GM23338 (cell line): ENCODE measurements at regions not wholly inside any gene's neighbourhood (a gene's known extent, or its start where the extent isn't known, plus 50 kb on each side); places are given as distances from the start of the nearest gene placed in this dataset.

Source experiments
- ATAC-seq: fragments of 200-7000 bp; cut with Tn5 transposase; 3 replicates; pipeline ENCODE4 v1.9.1; 2020
- DNase-seq: peaks from one replicate; pipeline ENCODE4 v3.0.0-alpha.2; 2015; ENCODE audit warnings: low spot score
- H2AFZ ChIP-seq: fragments of 200-600 bp; sonication (generic); 2 replicates; pipeline ENCODE4 v1.8.0; 2016; ENCODE audit warnings: antibody characterized with exemption, mild to moderate bottlenecking, moderate library complexity
- H3F3A ChIP-seq: fragments of 200-600 bp; sonication (generic); replicated peaks from 2 replicates; pipeline ENCODE4 v1.8.0; 2017; ENCODE audit warnings: antibody characterized with exemption, mixed run types, low read depth
- H3K27ac ChIP-seq: fragments of 200-600 bp; sonication (generic); 2 replicates; pipeline ENCODE4 v1.6.1; 2016; ENCODE audit warnings: low read depth
- H3K27me3 ChIP-seq: fragments of 200-600 bp; sonication (generic); 2 replicates; pipeline ENCODE4 v1.8.0; 2016; ENCODE audit warnings: mild to moderate bottlenecking, mixed run types, moderate library complexity; ENCODE audit not compliant: insufficient read depth
- H3K36me3 ChIP-seq: fragments of 200-600 bp; sonication (generic); 2 replicates; pipeline ENCODE4 v1.8.0; 2016; ENCODE audit warnings: mild to moderate bottlenecking; ENCODE audit not compliant: insufficient read depth
- H3K4me1 ChIP-seq: fragments of 200-600 bp; sonication (generic); 2 replicates; pipeline ENCODE4 v1.8.0; 2016; ENCODE audit warnings: mild to moderate bottlenecking, moderate library complexity; ENCODE audit not compliant: insufficient read depth
- H3K4me2 ChIP-seq: fragments of 200-600 bp; sonication (generic); 2 replicates; pipeline ENCODE4 v1.7.1; 2017; ENCODE audit warnings: mixed run types
- H3K4me3 ChIP-seq: fragments of 200-600 bp; sonication (generic); 2 replicates; pipeline ENCODE4 v1.6.1; 2016; ENCODE audit warnings: mixed run types
- H3K79me2 ChIP-seq: fragments of 200-600 bp; sonication (generic); replicated peaks from 2 replicates; pipeline ENCODE4 v1.8.0; 2017; ENCODE audit warnings: mild to moderate bottlenecking; ENCODE audit not compliant: insufficient read depth
- H3K9me2 ChIP-seq: fragments of 200-600 bp; sonication (generic); 2 replicates; pipeline ENCODE4 v1.8.0; 2017; ENCODE audit not compliant: insufficient read depth
- H4K20me1 ChIP-seq: fragments of 200-600 bp; sonication (generic); replicated peaks from 2 replicates; pipeline ENCODE4 v1.8.0; 2017; ENCODE audit warnings: mild to moderate bottlenecking; ENCODE audit not compliant: insufficient read depth
- H3K27ac Mint-ChIP-seq: 2 replicates; pipeline ENCODE4 v1.8.0; 2020; ENCODE audit warnings: inconsistent platforms, mild to moderate bottlenecking, moderate library complexity, mixed read lengths
- H3K27me3 Mint-ChIP-seq: 3 replicates; pipeline ENCODE4 v1.8.0; 2022; ENCODE audit warnings: low read depth, mild to moderate bottlenecking, moderate library complexity, mixed read lengths, inconsistent platforms; ENCODE audit not compliant: insufficient read depth, poor library complexity
- H3K36me3 Mint-ChIP-seq: 3 replicates; pipeline ENCODE4 v1.8.0; 2021; ENCODE audit warnings: low read depth, mild to moderate bottlenecking, inconsistent platforms, moderate library complexity, mixed read lengths
- H3K4me1 Mint-ChIP-seq: 3 replicates; pipeline ENCODE4 v1.8.0; 2020; ENCODE audit warnings: mild to moderate bottlenecking, inconsistent platforms, mixed read lengths
- H3K4me3 Mint-ChIP-seq: 3 replicates; pipeline ENCODE4 v1.8.0; 2021; ENCODE audit warnings: moderate library complexity, mild to moderate bottlenecking, inconsistent platforms, mixed read lengths
- H3K9me3 Mint-ChIP-seq: 3 replicates; pipeline ENCODE4 v1.8.0; 2020; ENCODE audit warnings: moderate library complexity, mild to moderate bottlenecking, inconsistent platforms, mixed read lengths
- CREB1 ChIP-seq: fragments of 250-450 bp; sonication (Bioruptor Pico); IDR thresholded peaks from 2 replicates; pipeline ENCODE4 v1.5.0; 2020; ENCODE audit warnings: low read depth, mild to moderate bottlenecking, moderate library complexity
- CTCF ChIP-seq, 2 experiments: fragments of 200-600 bp in 1 of 2; sonication (generic) in 1 of 2; conservative IDR thresholded peaks; 2 replicates each; pipeline versions ENCODE4 v1.5.1 to v1.6.1; 2016 to 2017; ENCODE audit warnings: antibody characterized with exemption in 2 of 2, low read depth in 2 of 2, mild to moderate bottlenecking in 2 of 2, moderate library complexity in 1 of 2
- EZH2 ChIP-seq: fragments of 200-600 bp; sonication (generic); IDR thresholded peaks from one replicate; pipeline ENCODE4 v1.8.0; 2017; ENCODE audit warnings: antibody characterized with exemption, mild to moderate bottlenecking, low read depth; ENCODE audit not compliant: unreplicated experiment
- JUNB ChIP-seq: IDR thresholded peaks from one replicate; pipeline ENCODE4 v1.6.1; 2016; ENCODE audit warnings: antibody characterized with exemption; ENCODE audit not compliant: unreplicated experiment
- NANOG ChIP-seq: IDR thresholded peaks from 2 replicates; pipeline ENCODE4 v1.6.1; 2016; ENCODE audit warnings: antibody characterized with exemption, borderline replicate concordance
- POLR2AphosphoS5 ChIP-seq: IDR thresholded peaks from 2 replicates; pipeline ENCODE4 v1.6.1; 2016; ENCODE audit warnings: antibody characterized with exemption, low read depth
- REST ChIP-seq: IDR thresholded peaks from one replicate; pipeline ENCODE4 v1.6.1; 2018; ENCODE audit warnings: antibody characterized with exemption; ENCODE audit not compliant: unreplicated experiment
- ZNF114 ChIP-seq: fragments of 250-450 bp; sonication (Bioruptor Pico); IDR thresholded peaks from 2 replicates; pipeline ENCODE4 v1.5.0; 2020; ENCODE audit warnings: mild to moderate bottlenecking, moderate library complexity
- ZNF331 ChIP-seq: fragments of 250-450 bp; sonication (Bioruptor Pico); IDR thresholded peaks from 2 replicates; pipeline ENCODE4 v1.5.0; 2020; ENCODE audit warnings: low read depth, mild to moderate bottlenecking, moderate library complexity
- ZNF462 ChIP-seq: fragments of 250-450 bp; sonication (Bioruptor Pico); IDR thresholded peaks from 2 replicates; pipeline ENCODE4 v1.5.0; 2020; ENCODE audit warnings: mild to moderate bottlenecking, moderate library complexity
- TF ChIP-seq, protein P1 (sequence below): IDR thresholded peaks from 2 replicates; pipeline ENCODE4 v1.6.1; 2016; ENCODE audit warnings: antibody characterized with exemption

- ATAC-seq (no peak), DNase-seq (no peak)
- Mint-ChIP-seq H3K4me3 (no peak overlapping the region), H3K27ac (no peak overlapping the region), H3K4me1 (peaks cover 4% of the 10 kb centered on the region), H3K27me3 (peaks cover 17% of the 10 kb centered on the region), H3K9me3 (peaks cover 6% of the 10 kb centered on the region), H3K36me3 (no peaks in the 10 kb centered on the region)
- Histone ChIP-seq H3F3A (no peaks in the 10 kb centered on the region), H2AFZ (no peak overlapping the region), H3K27me3 (no peaks in the 10 kb centered on the region), H3K79me2 (no peaks in the 10 kb centered on the region), H3K27ac (no peak overlapping the region), H3K4me1 (no peaks in the 10 kb centered on the region), H3K9me2 (no peaks in the 10 kb centered on the region), H3K36me3 (no peaks in the 10 kb centered on the region), H3K4me2 (no peak overlapping the region), H4K20me1 (no peaks in the 10 kb centered on the region), H3K4me3 (no peak overlapping the region)
- no peak for TF ChIP-seq ZNF114 (CRISPR knock-in tag)
- no peak for TF ChIP-seq ZNF331 (CRISPR knock-in tag)
- no peak for TF ChIP-seq CREB1 (CRISPR knock-in tag)
- TF ChIP-seq CTCF (conservative IDR thresholded peaks at IDR 0.05; ENCODE audit: low read depth in 2 of 2), result no peak
- no peak for TF ChIP-seq EZH2
- no peak for TF ChIP-seq REST
- no peak for TF ChIP-seq ZNF462
- TF ChIP-seq POLR2AphosphoS5, result no peak
- TF ChIP-seq NANOG, result no peak
- TF ChIP-seq, protein P1, sequence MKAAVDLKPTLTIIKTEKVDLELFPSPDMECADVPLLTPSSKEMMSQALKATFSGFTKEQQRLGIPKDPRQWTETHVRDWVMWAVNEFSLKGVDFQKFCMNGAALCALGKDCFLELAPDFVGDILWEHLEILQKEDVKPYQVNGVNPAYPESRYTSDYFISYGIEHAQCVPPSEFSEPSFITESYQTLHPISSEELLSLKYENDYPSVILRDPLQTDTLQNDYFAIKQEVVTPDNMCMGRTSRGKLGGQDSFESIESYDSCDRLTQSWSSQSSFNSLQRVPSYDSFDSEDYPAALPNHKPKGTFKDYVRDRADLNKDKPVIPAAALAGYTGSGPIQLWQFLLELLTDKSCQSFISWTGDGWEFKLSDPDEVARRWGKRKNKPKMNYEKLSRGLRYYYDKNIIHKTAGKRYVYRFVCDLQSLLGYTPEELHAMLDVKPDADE, result no peak
- TF ChIP-seq JUNB, result no peak
Measured at GRCh38 chr17:73706428-73706827, 62.2 kb upstream of the SDK2 start.
